Muscle layer of colon (tissue), 2 donors: ENCODE measurements at regions not wholly inside any gene's neighbourhood (a gene's known extent, or its start where the extent isn't known, plus 50 kb on each side); places are given as distances from the start of the nearest gene placed in this dataset.
"Not testable (repeated sequence)": the region's sequence is repeated elsewhere in the genome, so short reads cannot be mapped to it uniquely, and the experiment has no call there.

Experiments
- H3K27ac ChIP-seq: one replicate; pipeline ENCODE4 v1.7.0; 2013; ENCODE audit warnings: low read depth, mild to moderate bottlenecking, low read length, moderate library complexity
- H3K27me3 ChIP-seq, 2 donors: one replicate each; pipeline ENCODE4 v1.7.0; 2013; ENCODE audit warnings: low read length in 2 of 2, mild to moderate bottlenecking in 2 of 2; ENCODE audit not compliant: insufficient read depth in 2 of 2, control insufficient read depth in 1 of 2
- H3K36me3 ChIP-seq: one replicate; pipeline ENCODE4 v1.7.0; 2013; ENCODE audit warnings: mild to moderate bottlenecking, low read length; ENCODE audit not compliant: insufficient read depth
- H3K4me1 ChIP-seq: one replicate; pipeline ENCODE4 v1.7.0; 2013; ENCODE audit warnings: mild to moderate bottlenecking, low read length; ENCODE audit not compliant: insufficient read depth
- H3K4me3 ChIP-seq, 2 donors: one replicate each; pipeline ENCODE4 v1.7.0; 2013; ENCODE audit warnings: low read length in 2 of 2, low read depth in 1 of 2, mild to moderate bottlenecking in 1 of 2, moderate library complexity in 1 of 2
- H3K9ac ChIP-seq: one replicate; pipeline ENCODE4 v1.7.0; 2013; ENCODE audit warnings: low read length
- H3K9me3 ChIP-seq: one replicate; pipeline ENCODE4 v1.7.0; 2013; ENCODE audit warnings: mild to moderate bottlenecking, low read length
- donor health status: abdominal sarcoma.
- donor health status: Adenocarcinoma of cecum.

DNA sequence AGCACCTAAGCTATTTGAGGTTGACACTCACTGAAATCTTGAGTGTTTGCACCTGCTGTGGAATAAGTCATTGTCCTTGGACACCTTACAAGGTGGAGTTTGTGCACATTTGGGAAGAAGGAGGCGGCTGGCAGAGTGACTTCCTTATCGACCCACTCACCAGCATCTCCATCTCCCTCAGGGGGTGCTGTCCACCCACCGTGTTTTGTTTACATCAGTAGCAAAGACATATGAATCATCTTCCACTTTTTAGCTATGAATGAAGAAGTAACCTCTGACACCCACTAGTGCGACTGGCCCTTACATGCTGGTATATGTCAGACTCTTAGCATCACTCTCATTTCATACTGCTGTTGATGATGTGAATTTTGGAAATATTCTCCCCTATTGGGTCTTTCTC is 119.5 kb upstream of the SGK1 start:
- Histone ChIP-seq H3K4me3 (no peak overlapping the region), H3K4me1 (no peaks in the 10 kb centered on the region), H3K9me3 (no peaks in the 10 kb centered on the region), H3K9ac (no peak overlapping the region), H3K36me3 (no peaks in the 10 kb centered on the region), H3K27me3 (no peaks in the 10 kb centered on the region), H3K27ac (no peak overlapping the region)

DNA sequence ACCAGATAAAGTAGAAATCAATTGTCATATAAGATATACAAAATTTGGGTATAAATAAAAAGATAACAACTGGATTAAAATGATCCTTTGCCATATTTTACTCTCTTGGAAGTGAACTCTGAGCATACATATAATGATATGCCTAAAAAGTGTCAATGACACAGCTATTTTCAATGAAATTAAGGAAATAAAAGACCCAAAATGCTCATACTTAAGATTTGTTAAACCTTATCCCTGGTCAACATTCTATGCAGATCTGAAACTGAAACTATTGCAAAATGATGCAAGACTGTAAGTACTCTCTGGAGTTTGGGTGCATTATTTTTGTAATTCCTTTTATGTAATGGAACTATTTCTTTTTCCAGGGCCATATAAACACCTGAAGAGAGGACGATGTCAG is 119.0 kb upstream of the SGK1 start:
- Histone ChIP-seq H3K27ac (no peak overlapping the region), H3K27me3 (no peaks in the 10 kb centered on the region), H3K36me3 (no peaks in the 10 kb centered on the region), H3K4me1 (no peaks in the 10 kb centered on the region), H3K9ac (no peak overlapping the region), H3K9me3 (no peaks in the 10 kb centered on the region), H3K4me3 (no peak overlapping the region)

DNA sequence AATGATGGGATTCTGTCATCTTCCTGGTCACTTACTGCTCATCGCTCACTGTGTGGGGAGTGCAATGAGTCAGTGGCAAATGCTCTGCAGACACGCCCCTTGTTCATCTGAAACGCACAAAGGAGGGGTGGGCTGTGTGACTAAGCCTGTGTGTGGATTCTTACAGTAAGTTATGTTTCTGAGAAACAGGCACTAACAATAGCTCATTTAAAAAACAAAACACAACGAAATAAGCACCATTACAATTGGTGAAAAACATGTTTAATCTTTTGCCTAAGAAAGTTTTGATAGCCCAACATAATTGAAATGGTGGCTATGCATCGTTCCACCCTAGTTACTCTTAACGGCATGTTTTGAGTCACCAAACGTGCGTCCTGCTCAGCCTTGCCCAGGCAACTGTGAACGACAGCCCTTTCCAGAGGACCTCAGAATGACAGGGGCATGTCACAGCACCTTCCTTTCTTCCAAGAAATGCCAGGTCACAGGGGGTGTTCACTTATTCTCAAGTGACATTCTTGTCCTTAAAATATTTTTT is 118.4 kb upstream of the SGK1 start:
- Histone ChIP-seq H3K4me1 (no peaks in the 10 kb centered on the region), H3K27ac (no peak overlapping the region), H3K9ac (no peak overlapping the region), H3K36me3 (no peaks in the 10 kb centered on the region), H3K27me3 (no peaks in the 10 kb centered on the region), H3K9me3 (no peaks in the 10 kb centered on the region), H3K4me3 (no peak overlapping the region)

DNA sequence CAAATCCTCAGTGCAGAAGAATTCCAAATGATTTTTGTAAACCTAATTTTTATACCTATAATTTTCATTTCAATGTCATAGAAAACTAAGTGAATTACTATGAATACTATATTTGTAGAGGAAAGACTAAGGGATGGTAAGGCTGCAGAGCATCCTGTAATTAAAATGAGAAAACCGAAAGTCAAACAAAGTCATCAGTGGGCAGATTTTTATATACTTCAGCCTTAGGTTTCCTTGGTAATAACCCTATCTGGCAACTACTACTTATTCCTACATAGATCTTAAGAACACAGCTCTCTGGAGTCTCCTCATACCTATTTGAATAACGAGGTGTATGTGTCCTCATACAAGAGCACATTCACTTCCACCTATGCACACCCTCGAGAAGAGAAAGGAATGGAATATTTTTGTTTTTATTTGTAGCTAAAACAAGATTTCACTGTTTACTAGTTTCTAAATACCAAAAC is 117.9 kb upstream of the SGK1 start:
- Histone ChIP-seq H3K9ac (no peak overlapping the region), H3K4me3 (no peak overlapping the region), H3K4me1 (no peaks in the 10 kb centered on the region), H3K36me3 (no peaks in the 10 kb centered on the region), H3K27me3 (no peaks in the 10 kb centered on the region), H3K9me3 (no peaks in the 10 kb centered on the region), H3K27ac (no peak overlapping the region)

DNA sequence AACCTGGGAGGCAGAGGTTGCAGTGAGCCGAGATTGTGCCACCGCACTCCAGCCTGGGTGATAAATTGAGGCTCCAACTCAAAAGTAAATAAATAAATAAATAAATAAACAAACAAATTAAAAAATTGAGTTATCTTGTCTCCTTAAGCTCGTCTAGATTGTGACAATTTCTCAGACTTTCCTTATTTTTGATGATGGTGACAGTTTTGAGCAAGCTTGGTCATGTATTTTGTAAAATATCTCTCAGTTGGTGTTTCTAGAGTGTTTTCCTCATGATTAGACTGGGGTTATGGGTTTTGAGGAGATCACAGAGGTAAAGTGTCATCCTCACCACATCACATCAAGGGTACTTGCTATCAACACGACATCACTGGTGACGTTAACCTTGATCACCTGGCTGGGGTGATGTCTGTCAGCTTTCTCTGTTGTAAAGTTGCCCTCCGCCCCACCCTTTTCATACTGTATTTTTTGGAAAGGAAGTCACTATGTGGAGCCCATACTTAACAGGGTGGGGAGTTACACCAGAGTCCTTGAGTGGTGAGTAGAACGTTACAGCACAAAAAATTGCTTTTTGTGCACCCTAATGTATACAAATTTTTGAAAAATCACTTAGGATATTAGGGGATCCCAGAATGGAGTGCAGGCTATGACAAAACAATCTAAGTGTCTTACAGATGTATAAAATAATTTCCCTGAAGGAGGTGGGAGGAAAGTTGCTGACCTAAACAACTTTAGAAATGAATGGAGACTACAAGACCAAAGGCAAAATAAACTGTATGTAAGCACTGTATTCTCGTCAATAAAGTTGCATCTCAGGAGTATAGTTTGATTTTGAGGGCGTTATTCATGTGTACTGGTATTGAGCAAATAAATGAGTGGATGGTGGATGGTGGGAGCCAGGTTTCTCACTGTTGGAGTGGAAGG is 116.4 kb upstream of the SGK1 start:
- Histone ChIP-seq H3K27me3 (no peaks in the 10 kb centered on the region), H3K4me1 (no peaks in the 10 kb centered on the region), H3K4me3 (no peak overlapping the region), H3K36me3 (no peaks in the 10 kb centered on the region), H3K9me3 (no peaks in the 10 kb centered on the region), H3K27ac (no peak overlapping the region), H3K9ac (no peak overlapping the region)

DNA sequence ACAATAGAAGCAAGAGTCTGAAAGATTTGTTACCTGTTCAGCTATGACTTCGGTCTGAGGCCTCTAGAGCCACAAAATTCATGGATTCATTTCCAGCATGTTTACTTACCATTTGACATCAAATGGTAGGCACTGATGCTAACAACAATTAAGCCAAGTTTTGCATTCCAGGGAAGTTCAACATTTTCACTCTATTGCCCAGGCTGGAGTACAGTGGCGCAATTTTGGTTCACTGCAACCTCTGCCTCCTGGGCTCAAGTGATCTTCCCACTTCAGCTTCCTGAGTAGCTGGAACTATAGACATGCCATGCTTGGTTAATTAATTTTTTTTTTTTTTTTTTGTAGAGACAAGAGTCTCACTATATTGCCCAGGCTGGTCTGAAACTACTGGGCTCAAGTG is 114.1 kb upstream of the SGK1 start:
- no peak overlapping the region for H3K9ac ChIP-seq
- H3K9me3 ChIP-seq = no peaks in the 10 kb centered on the region
- no peak overlapping the region for H3K4me3 ChIP-seq
- H3K27me3 ChIP-seq = no peaks in the 10 kb centered on the region
- no peak overlapping the region for H3K27ac ChIP-seq
- no peaks in the 10 kb centered on the region for H3K36me3 ChIP-seq
- H3K4me1 ChIP-seq = no peaks in the 10 kb centered on the region

DNA sequence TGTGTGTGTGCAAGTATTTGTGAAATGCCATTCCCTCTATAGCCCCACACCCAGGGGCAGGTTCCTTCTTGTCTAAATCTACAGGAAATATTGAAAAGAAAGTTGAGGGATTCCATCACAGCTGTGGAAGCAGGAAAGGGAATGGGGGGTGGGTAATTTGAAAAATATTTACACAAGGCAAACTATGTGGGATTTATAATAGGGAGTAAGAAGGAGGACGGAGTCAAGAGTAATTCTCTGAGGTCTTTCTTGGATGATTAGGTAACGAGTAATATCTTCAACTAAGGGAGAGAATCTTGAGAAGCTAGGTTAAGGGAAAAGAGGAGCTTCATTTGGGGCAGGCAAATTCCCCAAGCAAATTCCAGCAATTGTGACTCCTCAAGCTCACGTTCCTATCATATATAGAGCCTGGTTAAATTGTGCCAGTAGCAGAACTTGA is 113.5 kb upstream of the SGK1 start:
- Histone ChIP-seq H3K27me3 (no peaks in the 10 kb centered on the region), H3K4me1 (no peaks in the 10 kb centered on the region), H3K9me3 (no peaks in the 10 kb centered on the region), H3K4me3 (no peak overlapping the region), H3K9ac (no peak overlapping the region), H3K27ac (no peak overlapping the region), H3K36me3 (no peaks in the 10 kb centered on the region)

DNA sequence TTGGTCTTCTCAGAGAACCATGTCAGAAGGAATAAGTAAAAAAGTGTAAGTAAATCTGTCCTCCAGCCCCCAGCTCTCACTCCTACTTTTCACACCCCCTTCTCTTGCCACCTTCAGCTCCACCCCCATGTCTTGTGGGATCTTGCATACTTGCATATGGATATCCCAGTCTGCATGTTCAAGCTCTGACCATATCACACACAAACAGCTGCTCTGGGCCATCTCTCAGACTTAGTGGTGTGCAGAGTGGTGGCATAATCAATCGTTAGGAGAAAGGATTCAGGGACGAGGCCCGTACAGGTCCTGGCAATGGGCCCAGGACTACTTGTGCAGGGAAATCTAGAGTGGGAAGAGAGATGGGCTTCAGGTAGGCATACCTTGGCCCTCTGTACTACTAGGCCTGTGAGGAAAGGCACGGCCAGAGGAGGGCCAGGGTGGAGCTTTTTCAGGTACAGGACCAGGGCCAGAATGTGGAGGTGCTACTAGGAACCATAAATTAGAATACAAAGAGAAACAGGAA is 112.0 kb upstream of the SGK1 start:
- no peak overlapping the region for H3K27ac ChIP-seq
- no peaks in the 10 kb centered on the region for H3K36me3 ChIP-seq
- H3K9ac ChIP-seq = no peak overlapping the region
- H3K9me3 ChIP-seq = no peaks in the 10 kb centered on the region
- H3K4me1 ChIP-seq = no peaks in the 10 kb centered on the region
- no peak overlapping the region for H3K4me3 ChIP-seq
- no peaks in the 10 kb centered on the region for H3K27me3 ChIP-seq

DNA sequence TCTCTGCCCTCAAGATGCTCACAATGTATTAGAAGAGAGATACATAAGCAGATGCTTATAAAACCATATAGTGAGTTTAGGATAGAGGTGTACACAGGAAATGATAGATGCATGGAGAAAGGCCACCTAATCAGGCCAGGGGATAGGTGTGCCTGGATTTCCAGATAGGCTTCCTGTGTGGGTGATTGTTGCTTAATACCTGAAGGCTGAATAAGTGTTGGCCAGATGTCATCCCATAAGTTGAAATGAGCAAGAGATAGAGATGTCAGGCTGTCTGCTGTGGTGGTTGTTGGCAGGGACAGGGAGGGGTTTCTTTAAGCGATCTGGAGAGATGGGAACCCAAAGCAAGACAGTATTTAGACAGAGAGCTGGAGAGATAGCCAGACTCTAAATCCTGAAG is 109.8 kb upstream of the SGK1 start:
- Histone ChIP-seq H3K27ac (no peak overlapping the region), H3K36me3 (no peaks in the 10 kb centered on the region), H3K4me1 (no peaks in the 10 kb centered on the region), H3K27me3 (no peaks in the 10 kb centered on the region), H3K9ac (no peak overlapping the region), H3K9me3 (no peaks in the 10 kb centered on the region), H3K4me3 (no peak overlapping the region)

DNA sequence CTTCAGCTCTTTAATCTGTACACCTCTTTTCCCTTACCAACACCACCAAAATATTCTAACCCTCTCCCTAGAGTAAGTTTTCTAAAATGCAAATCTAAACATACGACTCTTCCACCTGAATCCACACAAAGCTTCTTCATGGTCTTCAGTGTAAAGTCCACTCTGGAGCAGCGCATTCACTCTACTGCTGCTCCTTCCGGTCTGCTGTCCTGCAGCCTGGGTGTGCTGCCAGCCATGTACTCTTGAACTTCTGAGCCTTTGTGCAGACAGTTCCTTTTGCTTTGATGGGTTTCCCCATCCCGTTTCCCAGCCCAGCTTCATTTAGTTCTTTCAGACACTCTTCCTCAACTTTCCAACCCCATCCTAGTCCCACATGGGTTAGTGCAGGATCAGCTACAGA is 108.7 kb upstream of the SGK1 start:
- Histone ChIP-seq H3K4me3 (no peak overlapping the region), H3K9me3 (no peaks in the 10 kb centered on the region), H3K36me3 (no peaks in the 10 kb centered on the region), H3K9ac (no peak overlapping the region), H3K27me3 (no peaks in the 10 kb centered on the region), H3K4me1 (no peaks in the 10 kb centered on the region), H3K27ac (no peak overlapping the region)

DNA sequence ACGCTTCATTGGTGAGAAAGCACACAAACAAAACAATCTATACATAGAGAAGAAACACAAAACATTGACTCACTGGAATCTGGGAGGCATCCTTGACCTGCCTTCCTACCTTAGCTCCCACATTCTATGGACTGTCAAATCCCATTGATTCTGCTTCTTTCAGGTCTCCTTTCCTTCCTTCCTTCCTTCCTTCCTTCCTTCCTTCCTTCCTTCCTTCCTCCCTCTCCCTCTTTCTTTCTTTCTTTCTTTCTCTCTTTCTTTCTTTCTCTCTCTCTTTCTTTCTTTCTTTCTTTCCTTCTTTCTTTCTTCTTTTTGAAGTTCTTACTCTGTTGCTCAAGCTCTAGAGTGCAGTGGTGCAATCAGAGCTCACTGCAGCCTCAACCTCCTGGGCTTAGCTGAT is 108.0 kb upstream of the SGK1 start:
- not testable (repeated sequence) for H3K9me3 ChIP-seq, H3K27ac ChIP-seq, H3K4me3 ChIP-seq, H3K9ac ChIP-seq, H3K27me3 ChIP-seq, H3K4me1 ChIP-seq, H3K36me3 ChIP-seq

DNA sequence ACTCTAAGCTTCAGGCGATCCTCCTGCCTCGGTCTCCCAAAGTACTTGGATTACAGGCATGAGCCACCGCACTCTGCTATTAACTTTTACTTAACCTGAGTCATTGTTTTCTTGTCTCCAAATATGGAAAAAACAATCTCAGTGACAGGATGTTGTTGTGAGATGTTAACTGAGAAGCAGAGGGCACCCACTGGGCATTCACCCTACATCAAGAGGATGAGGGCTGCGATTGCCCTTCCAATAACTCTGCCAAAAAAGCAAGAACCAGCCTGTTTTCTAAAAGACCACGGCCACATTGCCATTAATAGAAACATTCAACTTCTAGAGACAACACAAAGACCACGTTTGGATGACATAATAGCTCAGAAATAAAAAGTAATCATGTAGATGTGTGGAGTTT is 107.6 kb upstream of the SGK1 start:
- H3K9ac ChIP-seq = no peak overlapping the region
- no peak overlapping the region for H3K4me3 ChIP-seq
- no peak overlapping the region for H3K27ac ChIP-seq
- H3K27me3 ChIP-seq = no peaks in the 10 kb centered on the region
- no peaks in the 10 kb centered on the region for H3K36me3 ChIP-seq
- no peaks in the 10 kb centered on the region for H3K4me1 ChIP-seq
- no peaks in the 10 kb centered on the region for H3K9me3 ChIP-seq
